GM12892 (cell line): ENCODE measurements at regions not wholly inside any gene's neighbourhood (a gene's known extent, or its start where the extent isn't known, plus 50 kb on each side); places are given as distances from the start of the nearest gene placed in this dataset.

Source experiments
- POLR2AphosphoS5 ChIP-seq: IDR thresholded peaks from 2 replicates; pipeline ENCODE4 v1.6.1; 2011; ENCODE audit warnings: low read depth, low read length, control low read depth
- TAF1 ChIP-seq: IDR thresholded peaks from 2 replicates; pipeline ENCODE4 v1.6.1; 2011; ENCODE audit warnings: low read depth, mild to moderate bottlenecking, control low read depth, low read length, borderline replicate concordance

DNA sequence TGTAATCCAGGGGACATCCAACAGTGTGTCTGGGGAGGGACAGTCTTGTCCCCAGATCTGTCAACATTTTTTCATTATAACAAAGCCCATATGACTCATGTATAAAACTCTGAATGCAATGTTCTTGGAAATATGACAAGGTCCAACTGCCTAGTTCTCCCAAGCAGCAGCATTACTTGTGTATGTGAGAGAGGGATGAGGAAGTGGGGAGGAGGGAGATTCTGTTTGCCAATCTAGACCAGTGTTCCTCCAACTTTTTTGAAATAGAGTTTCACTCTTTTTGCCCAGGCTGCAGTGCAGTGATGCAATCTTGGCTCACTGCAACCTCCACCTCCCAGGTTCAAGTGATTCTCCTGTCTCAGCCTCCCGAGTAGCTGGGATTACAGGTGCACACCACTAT, 394.8 kb downstream of the DHX35 start:
- TF ChIP-seq TAF1 (no peak), POLR2AphosphoS5 (no peak)
